OCI-LY7 (cell line): ENCODE measurements at regions not wholly inside any gene's neighbourhood (a gene's known extent, or its start where the extent isn't known, plus 50 kb on each side); places are given as distances from the start of the nearest gene placed in this dataset.

ENCODE experiments used
- EZH2phosphoT487 ChIP-seq: fragments of 200-600 bp; sonication (generic); IDR thresholded peaks from 2 replicates; pipeline ENCODE4 v1.6.1; 2018; ENCODE audit warnings: low read depth, borderline replicate concordance, mild to moderate bottlenecking, mixed run types, antibody characterized with exemption, low read length, moderate library complexity, mixed read lengths
- TF ChIP-seq, protein P1 (sequence below): fragments of 200-600 bp; sonication (generic); conservative IDR thresholded peaks from 2 replicates; pipeline ENCODE4 v1.5.1; 2014; ENCODE audit warnings: mild to moderate bottlenecking, antibody characterized with exemption, low read length, moderate library complexity, mixed read lengths

DNA sequence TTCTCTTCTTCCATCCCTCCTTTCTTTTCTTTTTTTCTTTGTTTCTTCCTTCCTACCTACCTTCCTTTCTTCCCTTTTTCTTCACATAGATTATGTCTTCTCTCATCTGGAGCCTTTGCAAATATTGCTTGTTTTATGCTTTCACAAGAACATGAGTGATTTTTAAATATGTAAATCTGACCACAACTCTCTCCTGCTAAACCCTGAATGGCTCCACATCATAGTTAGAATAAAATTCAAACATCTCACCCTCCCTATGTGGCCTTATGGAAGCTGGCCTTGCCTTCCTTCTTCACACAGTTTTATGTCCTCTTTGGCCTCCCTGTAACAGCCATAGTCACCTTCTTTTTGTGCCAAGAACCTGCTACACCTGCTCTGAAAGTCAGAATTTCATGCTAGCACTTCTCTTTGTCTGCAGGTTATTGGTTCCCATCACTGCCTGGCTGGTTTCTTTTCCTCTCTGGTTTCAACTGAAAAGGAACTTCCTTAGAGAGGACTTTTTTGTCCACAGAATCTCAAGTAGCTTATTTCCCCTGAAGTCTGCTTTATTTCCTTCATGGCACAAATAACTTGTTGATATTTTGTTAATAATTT is 114.3 kb upstream of the TNC start:
- TF ChIP-seq, protein P1, sequence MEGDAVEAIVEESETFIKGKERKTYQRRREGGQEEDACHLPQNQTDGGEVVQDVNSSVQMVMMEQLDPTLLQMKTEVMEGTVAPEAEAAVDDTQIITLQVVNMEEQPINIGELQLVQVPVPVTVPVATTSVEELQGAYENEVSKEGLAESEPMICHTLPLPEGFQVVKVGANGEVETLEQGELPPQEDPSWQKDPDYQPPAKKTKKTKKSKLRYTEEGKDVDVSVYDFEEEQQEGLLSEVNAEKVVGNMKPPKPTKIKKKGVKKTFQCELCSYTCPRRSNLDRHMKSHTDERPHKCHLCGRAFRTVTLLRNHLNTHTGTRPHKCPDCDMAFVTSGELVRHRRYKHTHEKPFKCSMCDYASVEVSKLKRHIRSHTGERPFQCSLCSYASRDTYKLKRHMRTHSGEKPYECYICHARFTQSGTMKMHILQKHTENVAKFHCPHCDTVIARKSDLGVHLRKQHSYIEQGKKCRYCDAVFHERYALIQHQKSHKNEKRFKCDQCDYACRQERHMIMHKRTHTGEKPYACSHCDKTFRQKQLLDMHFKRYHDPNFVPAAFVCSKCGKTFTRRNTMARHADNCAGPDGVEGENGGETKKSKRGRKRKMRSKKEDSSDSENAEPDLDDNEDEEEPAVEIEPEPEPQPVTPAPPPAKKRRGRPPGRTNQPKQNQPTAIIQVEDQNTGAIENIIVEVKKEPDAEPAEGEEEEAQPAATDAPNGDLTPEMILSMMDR: no peak
- no peak for TF ChIP-seq EZH2phosphoT487
